DOHH2 (cell line): ENCODE measurements at regions not wholly inside any gene's neighbourhood (a gene's known extent, or its start where the extent isn't known, plus 50 kb on each side); places are given as distances from the start of the nearest gene placed in this dataset.

ENCODE experiments used
- H3F3A ChIP-seq: fragments of 200-600 bp; sonication (generic), shearing (Covaris generic); 2 replicates; pipeline ENCODE4 v1.6.0; 2016; ENCODE audit warnings: antibody characterized with exemption, mild to moderate bottlenecking; ENCODE audit not compliant: control insufficient read depth, insufficient read depth
- H3K27ac ChIP-seq: fragments of 200-600 bp; sonication (generic); 2 replicates; pipeline ENCODE4 v1.5.1; 2014; ENCODE audit warnings: low read depth, mild to moderate bottlenecking, low read length, moderate library complexity
- H3K27me3 ChIP-seq: fragments of 200-600 bp; sonication (generic); 2 replicates; pipeline ENCODE4 v1.6.1; 2014; ENCODE audit warnings: mild to moderate bottlenecking, low read length, mixed read lengths; ENCODE audit not compliant: control insufficient read depth
- H3K36me3 ChIP-seq: fragments of 200-600 bp; sonication (generic); 2 replicates; pipeline ENCODE4 v1.6.1; 2014; ENCODE audit warnings: mild to moderate bottlenecking, low read length, moderate library complexity, mixed read lengths; ENCODE audit not compliant: control insufficient read depth
- H3K4me1 ChIP-seq: fragments of 200-600 bp; sonication (generic); 2 replicates; pipeline ENCODE4 v1.6.1; 2014; ENCODE audit warnings: mild to moderate bottlenecking, low read length, mixed read lengths; ENCODE audit not compliant: control insufficient read depth
- H3K4me2 ChIP-seq: fragments of 200-600 bp; sonication (generic); 2 replicates; pipeline ENCODE4 v1.6.0; 2014; ENCODE audit warnings: mild to moderate bottlenecking, low read length, moderate library complexity
- H3K4me3 ChIP-seq: fragments of 200-600 bp; sonication (generic); 2 replicates; pipeline ENCODE4 v1.5.1; 2014; ENCODE audit warnings: mild to moderate bottlenecking, low read length, mixed read lengths
- H3K79me2 ChIP-seq: fragments of 200-600 bp; sonication (generic); 2 replicates; pipeline ENCODE4 v1.6.1; 2014; ENCODE audit warnings: mild to moderate bottlenecking, low read length, mixed read lengths; ENCODE audit not compliant: control insufficient read depth
- H3K9me2 ChIP-seq: fragments of 200-600 bp; sonication (generic); replicated peaks from 2 replicates; pipeline ENCODE4 v1.6.1; 2014; ENCODE audit warnings: mild to moderate bottlenecking, low read length, mixed read lengths; ENCODE audit not compliant: control insufficient read depth
- H3K9me3 ChIP-seq: fragments of 200-600 bp; sonication (generic); 2 replicates; pipeline ENCODE4 v1.6.1; 2014; ENCODE audit warnings: antibody characterized with exemption, low read length, mixed read lengths; ENCODE audit not compliant: control insufficient read depth, insufficient read depth
- H4K20me1 ChIP-seq: fragments of 200-600 bp; sonication (generic); 2 replicates; pipeline ENCODE4 v1.6.0; 2014; ENCODE audit warnings: low read depth, mild to moderate bottlenecking, antibody characterized with exemption, low read length, moderate library complexity; ENCODE audit not compliant: control insufficient read depth, insufficient read depth
- EZH2phosphoT487 ChIP-seq: fragments of 200-600 bp; sonication (generic); IDR thresholded peaks from 2 replicates; pipeline ENCODE4 v1.6.1; 2017; ENCODE audit warnings: borderline replicate concordance, mild to moderate bottlenecking, antibody characterized with exemption, low read length, moderate library complexity, mixed read lengths
- TF ChIP-seq, protein P1 (sequence below): fragments of 200-600 bp; sonication (generic); IDR thresholded peaks from one replicate; pipeline ENCODE4 v1.5.1; 2014; ENCODE audit warnings: antibody characterized with exemption, mild to moderate bottlenecking, low read depth, low read length; ENCODE audit not compliant: poor library complexity, severe bottlenecking

DNA sequence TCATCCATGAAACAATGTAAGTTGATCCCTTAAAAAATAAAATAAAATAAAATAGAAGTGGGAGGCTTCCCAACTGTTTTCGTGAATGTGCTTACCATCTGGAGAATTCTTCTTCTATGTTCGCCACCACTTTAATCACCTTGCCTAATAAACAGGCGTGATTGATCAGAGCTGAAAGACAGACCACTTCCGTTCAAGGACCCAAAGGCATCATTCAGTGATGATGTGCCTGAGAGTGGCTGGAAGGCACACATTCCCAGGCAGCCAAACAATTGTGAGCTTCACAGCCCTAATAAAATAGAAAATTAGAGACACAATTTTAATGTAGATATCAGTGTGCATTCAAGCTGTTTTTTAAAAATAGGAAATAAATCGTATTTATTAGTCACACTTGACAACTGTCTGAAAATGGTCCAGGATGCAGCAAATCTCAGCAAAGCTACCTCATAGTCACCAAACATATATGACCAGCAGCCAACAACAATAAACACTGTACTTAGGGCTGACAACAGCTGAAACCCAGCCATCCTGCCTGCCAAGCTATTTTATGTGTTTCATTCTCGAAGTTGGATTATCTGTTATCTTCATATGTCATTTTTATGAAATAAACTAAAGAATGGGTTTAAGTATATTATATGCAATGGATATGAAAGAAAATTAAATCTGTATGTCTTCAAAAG, 163.2 kb upstream of the FAM9B start:
- Histone ChIP-seq H3F3A (no peaks in the 10 kb centered on the region), H3K27ac (no peak overlapping the region), H3K4me2 (no peak overlapping the region), H3K4me3 (no peak overlapping the region), H3K9me2 (no peaks in the 10 kb centered on the region), H3K79me2 (no peaks in the 10 kb centered on the region), H3K9me3 (no peaks in the 10 kb centered on the region), H3K27me3 (no peaks in the 10 kb centered on the region), H4K20me1 (no peaks in the 10 kb centered on the region), H3K36me3 (no peaks in the 10 kb centered on the region), H3K4me1 (peaks cover 27% of the 10 kb centered on the region)
- TF ChIP-seq, protein P1, sequence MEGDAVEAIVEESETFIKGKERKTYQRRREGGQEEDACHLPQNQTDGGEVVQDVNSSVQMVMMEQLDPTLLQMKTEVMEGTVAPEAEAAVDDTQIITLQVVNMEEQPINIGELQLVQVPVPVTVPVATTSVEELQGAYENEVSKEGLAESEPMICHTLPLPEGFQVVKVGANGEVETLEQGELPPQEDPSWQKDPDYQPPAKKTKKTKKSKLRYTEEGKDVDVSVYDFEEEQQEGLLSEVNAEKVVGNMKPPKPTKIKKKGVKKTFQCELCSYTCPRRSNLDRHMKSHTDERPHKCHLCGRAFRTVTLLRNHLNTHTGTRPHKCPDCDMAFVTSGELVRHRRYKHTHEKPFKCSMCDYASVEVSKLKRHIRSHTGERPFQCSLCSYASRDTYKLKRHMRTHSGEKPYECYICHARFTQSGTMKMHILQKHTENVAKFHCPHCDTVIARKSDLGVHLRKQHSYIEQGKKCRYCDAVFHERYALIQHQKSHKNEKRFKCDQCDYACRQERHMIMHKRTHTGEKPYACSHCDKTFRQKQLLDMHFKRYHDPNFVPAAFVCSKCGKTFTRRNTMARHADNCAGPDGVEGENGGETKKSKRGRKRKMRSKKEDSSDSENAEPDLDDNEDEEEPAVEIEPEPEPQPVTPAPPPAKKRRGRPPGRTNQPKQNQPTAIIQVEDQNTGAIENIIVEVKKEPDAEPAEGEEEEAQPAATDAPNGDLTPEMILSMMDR = no peak
- TF ChIP-seq EZH2phosphoT487 = no peak

DNA sequence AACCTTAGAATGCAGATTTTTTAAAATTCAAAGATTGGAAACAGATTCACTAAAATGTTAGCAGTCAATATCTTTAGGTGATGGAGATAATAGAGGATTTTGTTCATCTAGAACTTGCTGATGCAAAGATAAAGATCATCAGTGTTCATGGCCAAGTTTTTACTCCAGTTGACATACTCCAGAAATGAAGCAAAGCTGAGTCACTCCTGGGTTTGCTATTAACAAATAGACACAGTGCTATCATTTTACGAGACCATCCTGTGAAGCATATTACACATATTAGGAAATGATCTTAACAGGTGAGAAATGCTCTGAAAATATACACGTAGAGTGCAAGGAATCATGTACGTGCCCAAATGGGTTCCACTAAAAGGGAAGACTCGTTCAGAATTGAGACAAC, 170.6 kb upstream of the FAM9B start:
- H3K9me3 ChIP-seq = no peaks in the 10 kb centered on the region
- H3K79me2 ChIP-seq = no peaks in the 10 kb centered on the region
- TF ChIP-seq, protein P1 = no peak
- TF ChIP-seq EZH2phosphoT487 = no peak
- H3K27ac ChIP-seq = no peak overlapping the region
- H4K20me1 ChIP-seq = no peaks in the 10 kb centered on the region
- H3K4me1 ChIP-seq = no peaks in the 10 kb centered on the region; the same call in 1 of the 2 replicates
- no peak overlapping the region for H3K4me2 ChIP-seq
- H3K4me3 ChIP-seq = no peak overlapping the region
- H3K9me2 ChIP-seq = no peaks in the 10 kb centered on the region
- no peaks in the 10 kb centered on the region for H3K27me3 ChIP-seq
- no peaks in the 10 kb centered on the region for H3K36me3 ChIP-seq
- no peaks in the 10 kb centered on the region for H3F3A ChIP-seq

DNA sequence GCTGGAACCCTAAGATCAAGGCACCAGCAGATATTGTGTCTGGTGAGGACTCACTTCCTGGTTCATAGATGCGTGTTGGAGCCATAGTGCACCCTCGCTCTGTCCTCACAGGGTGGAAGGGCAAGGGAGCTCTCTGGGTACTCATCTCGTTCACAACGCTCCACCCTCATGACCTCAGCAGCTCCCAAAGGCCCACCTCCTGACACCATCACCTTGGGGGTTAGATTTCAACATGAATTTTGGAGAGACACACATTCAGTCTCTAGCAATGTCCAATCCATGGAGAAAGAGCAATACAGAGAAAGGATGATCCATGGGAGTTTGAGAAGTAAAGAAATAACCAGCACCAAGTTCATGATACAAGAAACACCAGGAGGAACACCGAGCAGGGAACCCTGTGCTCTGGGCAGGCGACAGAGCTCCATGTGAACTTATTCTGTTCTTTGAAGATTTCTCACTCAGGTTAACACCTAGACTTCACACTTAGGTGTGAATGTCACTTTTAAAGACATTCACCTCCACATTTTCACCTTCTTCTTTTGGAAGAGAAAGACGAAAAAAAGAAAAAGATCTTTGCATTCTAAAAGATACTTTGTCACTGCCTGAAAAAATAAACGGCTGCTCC, 171.8 kb upstream of the FAM9B start:
- no peak overlapping the region for H3K4me2 ChIP-seq
- H3K27ac ChIP-seq = no peak overlapping the region
- H3K9me2 ChIP-seq = no peaks in the 10 kb centered on the region
- no peak overlapping the region for H3K4me3 ChIP-seq
- H3K27me3 ChIP-seq = no peaks in the 10 kb centered on the region
- no peaks in the 10 kb centered on the region for H3K79me2 ChIP-seq
- H3K9me3 ChIP-seq = no peaks in the 10 kb centered on the region
- TF ChIP-seq EZH2phosphoT487 = no peak
- TF ChIP-seq, protein P1 = no peak
- no peaks in the 10 kb centered on the region for H4K20me1 ChIP-seq
- H3K36me3 ChIP-seq = no peaks in the 10 kb centered on the region
- no peaks in the 10 kb centered on the region for H3F3A ChIP-seq
- H3K4me1 ChIP-seq = no peaks in the 10 kb centered on the region
